Cardiac muscle cell (in vitro differentiated cells and primary cell): ENCODE measurements at regions not wholly inside any gene's neighbourhood (a gene's known extent, or its start where the extent isn't known, plus 50 kb on each side); places are given as distances from the start of the nearest gene placed in this dataset.

Experiments
- DNase-seq, 2 donors: peaks; one replicate each; pipeline versions ENCODE4 v3.0.0 to v3.0.0-alpha.2; 2010 to 2017; ENCODE audit warnings: low read depth in 1 of 2, low spot score in 1 of 2
- H3K27ac ChIP-seq: fragments of 200-600 bp; sonication (generic); 2 replicates; pipeline ENCODE4 v1.5.1; 2016
- H3K27me3 ChIP-seq: fragments of 200-600 bp; sonication (generic); 2 replicates; pipeline ENCODE4 v1.6.0; 2016; ENCODE audit warnings: control low read depth
- H3K36me3 ChIP-seq: fragments of 200-600 bp; sonication (generic); 2 replicates; pipeline ENCODE4 v1.5.1; 2016; ENCODE audit warnings: control low read depth
- H3K4me1 ChIP-seq: fragments of 200-600 bp; sonication (generic); 2 replicates; pipeline ENCODE4 v1.8.1; 2017; ENCODE audit warnings: low read depth, mild to moderate bottlenecking, mixed run types
- H3K4me3 ChIP-seq: fragments of 200-600 bp; sonication (generic); 2 replicates; pipeline ENCODE4 v1.5.1; 2016; ENCODE audit warnings: mild to moderate bottlenecking
- H3K9me3 ChIP-seq: fragments of 200-600 bp; sonication (generic); 2 replicates; pipeline ENCODE4 v1.5.1; 2017; ENCODE audit warnings: low read depth, mild to moderate bottlenecking, control low read depth
- CTCF ChIP-seq: IDR thresholded peaks from 2 replicates; pipeline ENCODE4 v1.5.1; 2012; ENCODE audit warnings: low read depth, mild to moderate bottlenecking, low read length

- Histone ChIP-seq H3K4me3 (no peak overlapping the region), H3K4me1 (no peaks in the 10 kb centered on the region), H3K36me3 (no peaks in the 10 kb centered on the region), H3K27ac (no peak overlapping the region), H3K9me3 (no peaks in the 10 kb centered on the region), H3K27me3 (no peaks in the 10 kb centered on the region)
- no peak for DNase-seq
- no peak for TF ChIP-seq CTCF
Observed at GRCh38 chr17:54117452-54117851, 294.7 kb downstream of the KIF2B start.

- no peaks in the 10 kb centered on the region for H3K9me3 ChIP-seq
- H3K4me1 ChIP-seq, result no peaks in the 10 kb centered on the region
- H3K27ac ChIP-seq, result no peak overlapping the region
- DNase-seq, result no peak
- no peak for TF ChIP-seq CTCF
- H3K27me3 ChIP-seq, result no peaks in the 10 kb centered on the region
- H3K4me3 ChIP-seq, result no peak overlapping the region
- H3K36me3 ChIP-seq, result no peaks in the 10 kb centered on the region
Observed at GRCh38 chr17:54124456-54124855, 301.7 kb downstream of the KIF2B start.

GRCh38 chr17:54153423-54153822 is 330.7 kb downstream of the KIF2B start:
- H3K27me3 ChIP-seq, result no peaks in the 10 kb centered on the region
- no peak overlapping the region for H3K4me3 ChIP-seq
- H3K36me3 ChIP-seq, result no peaks in the 10 kb centered on the region
- no peaks in the 10 kb centered on the region for H3K9me3 ChIP-seq
- DNase-seq, result no peak
- no peak overlapping the region for H3K27ac ChIP-seq
- TF ChIP-seq CTCF, result no peak
- H3K4me1 ChIP-seq, result no peaks in the 10 kb centered on the region

GRCh38 chr17:54157542-54157941 is 334.8 kb downstream of the KIF2B start:
- Histone ChIP-seq H3K27me3 (no peaks in the 10 kb centered on the region), H3K27ac (no peak overlapping the region), H3K4me3 (no peak overlapping the region), H3K4me1 (no peaks in the 10 kb centered on the region), H3K36me3 (no peaks in the 10 kb centered on the region), H3K9me3 (no peaks in the 10 kb centered on the region)
- DNase-seq, result no peak
- TF ChIP-seq CTCF, result no peak

- Histone ChIP-seq H3K4me1 (no peaks in the 10 kb centered on the region), H3K4me3 (no peak overlapping the region), H3K27ac (no peak overlapping the region), H3K9me3 (no peaks in the 10 kb centered on the region), H3K36me3 (no peaks in the 10 kb centered on the region), H3K27me3 (no peaks in the 10 kb centered on the region)
- peak; percentile 30 to 41 for DNase-seq
- TF ChIP-seq CTCF, result peak; percentile 48
Observed at GRCh38 chr17:54172096-54172984, 349.6 kb downstream of the KIF2B start.
